AG04449 (cell line): ENCODE measurements at regions not wholly inside any gene's neighbourhood (a gene's known extent, or its start where the extent isn't known, plus 50 kb on each side); places are given as distances from the start of the nearest gene placed in this dataset.

Source experiments
- CTCF ChIA-PET: fragments of 350-600 bp; formaldehyde crosslinking; extraction: SDS; loops from one replicate; lab custom pipeline; 2021; ENCODE audit warnings: antibody characterized with exemption; lab: Yijun Ruan, JAX
- POLR2A ChIA-PET: fragments of 400-600, 350-600 bp; formaldehyde crosslinking; extraction: SDS; loops from one replicate; lab custom pipeline; 2020; ENCODE audit warnings: antibody characterized with exemption, inconsistent platforms; lab: Yijun Ruan, JAX
- DNase-seq: peaks from one replicate; pipeline ENCODE4 v3.0.0-alpha.2; 2010; ENCODE audit warnings: low read depth, low spot score
- H3K4me3 ChIP-seq: 2 replicates; pipeline ENCODE4 v1.5.1; 2011; ENCODE audit warnings: low read depth, mild to moderate bottlenecking, control low read depth, low read length
- CTCF ChIP-seq: IDR thresholded peaks from one replicate; pipeline ENCODE4 v1.5.1; 2011; ENCODE audit warnings: mild to moderate bottlenecking, moderate library complexity, low read length, control low read depth, inconsistent platforms; ENCODE audit not compliant: insufficient read depth; ENCODE audit errors: missing control alignments

GRCh38 chr6:80946402-80946801, 806.1 kb downstream of the TENT5A start:
- no peak overlapping the region for H3K4me3 ChIP-seq
- CTCF ChIA-PET = interaction anchor here (1.1 kb wide), 1 partner anchor 9 kb away, joined by 3 read pairs; no protein-coding TSS in a partner anchor
- no peak for TF ChIP-seq CTCF
- POLR2A ChIA-PET = no interaction called here
- no peak for DNase-seq

GRCh38 chr6:80942911-80943310, 809.6 kb downstream of the TENT5A start:
- no peak overlapping the region for H3K4me3 ChIP-seq
- DNase-seq = no peak
- TF ChIP-seq CTCF = no peak
- CTCF ChIA-PET = no interaction called here
- POLR2A ChIA-PET = no interaction called here

GRCh38 chr6:80940976-80941375, 811.5 kb downstream of the TENT5A start:
- H3K4me3 ChIP-seq = no peak overlapping the region
- no peak for DNase-seq
- TF ChIP-seq CTCF = no peak
- POLR2A ChIA-PET = no interaction called here
- CTCF ChIA-PET = interaction anchor here (1.9 kb wide), 1 partner anchor 11 kb away, joined by 6 read pairs; no protein-coding TSS in a partner anchor

DNA sequence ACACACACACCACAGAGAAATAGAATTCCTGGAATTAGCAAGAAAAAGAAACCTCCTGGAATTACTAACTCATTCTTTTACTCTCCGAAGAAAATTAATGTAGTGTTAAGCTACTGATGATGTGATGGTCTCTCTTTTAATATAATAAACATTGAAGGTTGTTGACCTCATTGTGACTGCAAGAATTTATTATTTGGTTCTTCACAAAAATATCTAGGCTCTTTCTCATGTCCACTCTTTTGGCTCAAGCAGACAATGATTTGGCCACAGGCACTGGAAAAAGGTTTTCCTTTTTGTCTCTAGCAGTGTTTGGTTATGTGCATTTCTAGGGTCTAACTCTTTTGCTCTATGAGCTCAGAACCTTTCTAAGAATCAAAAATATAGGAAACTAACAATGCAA, 811.9 kb downstream of the TENT5A start:
- H3K4me3 ChIP-seq = no peak overlapping the region
- POLR2A ChIA-PET = no interaction called here
- no peak for TF ChIP-seq CTCF
- CTCF ChIA-PET = interaction anchor here (1.9 kb wide), 1 partner anchor 10 kb away, joined by 6 read pairs; no protein-coding TSS in a partner anchor
- no peak for DNase-seq

- DNase-seq = no peak
- H3K4me3 ChIP-seq = no peak overlapping the region
- ChIA-PET POLR2A (no interaction called here), CTCF (interaction anchor here (1.9 kb wide), 1 partner anchor 10 kb away, joined by 6 read pairs; no protein-coding TSS in a partner anchor)
- TF ChIP-seq CTCF = no peak
Measured at GRCh38 chr6:80939898-80940297, 812.6 kb downstream of the TENT5A start.

DNA sequence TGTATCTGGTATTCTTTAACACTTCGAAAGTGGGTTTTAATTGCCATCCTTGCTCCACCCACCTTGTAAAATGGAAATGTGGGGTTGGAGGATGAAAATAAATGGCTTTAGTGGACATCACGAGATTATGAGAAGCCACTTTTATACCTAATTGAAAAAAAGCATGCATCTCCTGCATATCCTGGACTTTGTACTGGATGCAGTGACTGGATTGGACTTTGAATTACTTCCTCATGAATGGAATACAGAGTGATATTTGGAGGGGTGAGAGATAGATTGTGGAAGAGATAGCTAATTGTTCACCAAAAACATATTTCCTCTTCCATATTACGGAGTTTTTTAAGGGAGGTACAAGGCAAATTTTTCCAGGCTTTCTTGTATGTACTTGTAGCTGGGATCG, 813.0 kb downstream of the TENT5A start:
- TF ChIP-seq CTCF = no peak
- ChIA-PET CTCF (interaction anchor here (1.9 kb wide), 1 partner anchor 9 kb away, joined by 6 read pairs; no protein-coding TSS in a partner anchor), POLR2A (no interaction called here)

More for the DNA sequence above, 813.0 kb downstream of the TENT5A start:
- no peak overlapping the region for H3K4me3 ChIP-seq
- no peak for DNase-seq
